ENCODE measurements at regions not wholly inside any gene's neighbourhood (a gene's known extent, or its start where the extent isn't known, plus 50 kb on each side); places are given as distances from the start of the nearest gene placed in this dataset.

DNA sequence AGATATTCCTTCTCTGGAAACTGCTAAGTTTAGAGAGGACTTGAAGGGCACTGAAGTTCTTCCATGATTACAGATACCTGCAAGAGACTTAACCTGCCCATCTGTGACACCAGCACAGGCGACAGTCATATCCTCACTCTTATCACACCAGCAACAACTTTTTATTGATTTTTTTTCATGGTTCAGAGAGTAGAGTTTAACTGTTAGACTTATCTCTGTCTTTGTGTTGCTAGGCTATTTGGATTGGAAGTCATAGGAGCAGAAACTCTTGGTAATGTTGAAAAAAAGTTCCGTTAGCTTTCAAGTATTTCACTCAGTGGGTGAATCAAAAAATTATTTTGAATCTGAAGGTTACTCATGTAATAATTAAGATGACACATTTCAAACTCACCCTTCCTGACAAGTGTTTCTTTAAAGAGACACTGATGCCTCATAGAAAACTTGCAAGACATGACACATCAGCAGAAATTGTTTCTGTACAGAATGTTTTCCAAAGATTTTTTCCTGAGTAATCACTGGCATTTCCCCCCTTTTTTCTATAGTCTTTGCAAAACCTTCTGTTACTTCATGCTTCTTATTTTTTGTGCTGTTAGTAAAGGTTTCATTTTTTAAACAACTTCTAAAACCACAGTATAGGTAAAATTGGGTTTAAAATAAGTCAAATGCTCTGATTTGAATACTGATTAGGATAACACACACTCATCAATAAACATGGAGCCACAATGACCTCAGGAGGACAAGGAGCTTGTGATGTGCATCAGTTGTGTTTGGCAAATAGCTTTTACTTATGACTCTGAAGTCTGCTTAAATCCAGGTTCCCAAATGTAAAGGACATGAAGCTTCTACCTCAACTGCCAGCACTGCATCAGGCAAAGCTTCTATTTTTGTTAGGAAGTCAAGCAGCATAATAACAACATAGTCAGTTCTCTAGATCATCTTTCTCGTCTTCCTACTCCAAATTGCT is 252.9 kb upstream of the MAN1A1 start:
- H3K4me3 ChIP-seq (ENCODE audit: low read depth, poor library complexity, severe bottlenecking) = no peak overlapping the region
- intact Hi-C loops (cut with DNase I; ENCODE audit: low total_unique reads) = no loop called here
- WGBS, 2 donors = 67 to 74% methylated on average over 3 of the region's 3 CpGs
- TF ChIP-seq, protein P1, sequence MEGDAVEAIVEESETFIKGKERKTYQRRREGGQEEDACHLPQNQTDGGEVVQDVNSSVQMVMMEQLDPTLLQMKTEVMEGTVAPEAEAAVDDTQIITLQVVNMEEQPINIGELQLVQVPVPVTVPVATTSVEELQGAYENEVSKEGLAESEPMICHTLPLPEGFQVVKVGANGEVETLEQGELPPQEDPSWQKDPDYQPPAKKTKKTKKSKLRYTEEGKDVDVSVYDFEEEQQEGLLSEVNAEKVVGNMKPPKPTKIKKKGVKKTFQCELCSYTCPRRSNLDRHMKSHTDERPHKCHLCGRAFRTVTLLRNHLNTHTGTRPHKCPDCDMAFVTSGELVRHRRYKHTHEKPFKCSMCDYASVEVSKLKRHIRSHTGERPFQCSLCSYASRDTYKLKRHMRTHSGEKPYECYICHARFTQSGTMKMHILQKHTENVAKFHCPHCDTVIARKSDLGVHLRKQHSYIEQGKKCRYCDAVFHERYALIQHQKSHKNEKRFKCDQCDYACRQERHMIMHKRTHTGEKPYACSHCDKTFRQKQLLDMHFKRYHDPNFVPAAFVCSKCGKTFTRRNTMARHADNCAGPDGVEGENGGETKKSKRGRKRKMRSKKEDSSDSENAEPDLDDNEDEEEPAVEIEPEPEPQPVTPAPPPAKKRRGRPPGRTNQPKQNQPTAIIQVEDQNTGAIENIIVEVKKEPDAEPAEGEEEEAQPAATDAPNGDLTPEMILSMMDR (IDR thresholded peaks at IDR 0.05) = no peak
- no peak for TF ChIP-seq POLR2A (IDR thresholded peaks at IDR 0.05)
- no peak for DNase-seq (ENCODE audit: low spot score in 2 of 2)

DNA sequence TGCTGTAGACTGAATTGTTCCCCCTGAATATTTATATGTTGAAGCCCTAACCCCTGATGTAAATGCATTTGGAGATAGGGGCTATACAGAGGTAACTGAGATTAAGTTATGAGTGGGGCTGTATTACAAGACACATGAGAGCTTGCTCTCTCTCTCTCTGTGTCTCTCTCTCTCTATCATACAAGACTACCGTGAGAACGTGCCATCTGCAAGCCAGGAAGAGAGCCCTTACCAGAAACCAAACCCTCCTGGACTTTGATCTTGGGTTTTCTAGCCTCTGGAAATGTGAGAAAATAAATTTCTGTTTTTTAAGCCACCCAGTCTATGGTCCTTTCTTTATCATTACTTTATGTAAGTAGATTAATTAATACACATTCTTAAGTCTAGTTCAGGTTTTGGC is 249.3 kb upstream of the MAN1A1 start:
- 90 to 95% methylated on average over 2 of the region's 2 CpGs for WGBS, 2 donors
- TF ChIP-seq POLR2A (IDR thresholded peaks at IDR 0.05) = no peak
- TF ChIP-seq, protein P1 (IDR thresholded peaks at IDR 0.05) = no peak
- intact Hi-C loops (cut with DNase I; ENCODE audit: low total_unique reads) = no loop called here
- no peak for DNase-seq (ENCODE audit: low spot score in 2 of 2)
- H3K4me3 ChIP-seq (ENCODE audit: low read depth, poor library complexity, severe bottlenecking) = no peak overlapping the region

DNA sequence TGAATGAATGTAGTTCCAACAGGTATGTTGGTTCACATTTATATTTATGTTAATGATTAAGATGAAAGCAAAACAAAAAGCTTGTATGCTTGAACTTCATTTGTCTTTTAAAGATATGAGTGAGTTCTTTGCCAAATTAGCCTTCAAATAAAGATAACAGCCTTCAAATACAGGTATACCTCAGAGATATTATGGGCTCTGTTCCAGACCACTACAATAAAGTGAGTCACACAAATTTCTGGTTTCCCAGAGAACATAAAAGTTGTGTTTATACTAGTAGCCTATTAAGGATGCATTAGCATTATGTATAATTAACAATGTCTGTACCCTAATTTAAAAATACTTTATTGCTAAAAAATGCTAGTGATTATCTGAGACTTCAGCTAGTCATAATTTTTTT is 245.3 kb upstream of the MAN1A1 start:
- no peak for DNase-seq (ENCODE audit: low spot score in 2 of 2)
- TF ChIP-seq POLR2A (IDR thresholded peaks at IDR 0.05) = no peak
- TF ChIP-seq, protein P1 (IDR thresholded peaks at IDR 0.05) = no peak
- H3K4me3 ChIP-seq (ENCODE audit: low read depth, poor library complexity, severe bottlenecking) = no peak overlapping the region
- intact Hi-C loops (cut with DNase I; ENCODE audit: low total_unique reads) = no loop called here

DNA sequence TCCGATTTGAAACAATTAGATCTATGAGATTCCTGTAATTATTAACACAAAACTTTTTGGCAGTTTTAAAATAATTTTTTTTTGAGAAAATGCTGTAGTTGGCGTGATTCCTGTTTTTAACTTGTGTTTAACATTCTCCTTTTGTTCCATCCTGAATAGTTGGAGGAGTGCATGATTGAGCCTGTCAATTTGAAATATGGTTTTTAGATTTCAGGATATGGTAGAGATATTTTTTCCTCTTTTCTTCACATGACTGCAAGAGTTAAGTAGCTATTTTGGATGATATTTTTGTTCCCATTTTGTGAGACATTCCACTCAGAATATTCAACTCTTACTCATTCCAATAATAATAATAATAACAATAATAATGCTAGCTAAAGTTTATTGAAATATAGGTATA is 241.7 kb upstream of the MAN1A1 start:
- TF ChIP-seq, protein P1 (IDR thresholded peaks at IDR 0.05) = no peak
- intact Hi-C loops (cut with DNase I; ENCODE audit: low total_unique reads) = no loop called here
- DNase-seq (ENCODE audit: low spot score in 2 of 2) = no peak
- 51 to 69% methylated on average over 2 of the region's 2 CpGs for WGBS, 2 donors
- H3K4me3 ChIP-seq (ENCODE audit: low read depth, poor library complexity, severe bottlenecking) = no peak overlapping the region

DNA sequence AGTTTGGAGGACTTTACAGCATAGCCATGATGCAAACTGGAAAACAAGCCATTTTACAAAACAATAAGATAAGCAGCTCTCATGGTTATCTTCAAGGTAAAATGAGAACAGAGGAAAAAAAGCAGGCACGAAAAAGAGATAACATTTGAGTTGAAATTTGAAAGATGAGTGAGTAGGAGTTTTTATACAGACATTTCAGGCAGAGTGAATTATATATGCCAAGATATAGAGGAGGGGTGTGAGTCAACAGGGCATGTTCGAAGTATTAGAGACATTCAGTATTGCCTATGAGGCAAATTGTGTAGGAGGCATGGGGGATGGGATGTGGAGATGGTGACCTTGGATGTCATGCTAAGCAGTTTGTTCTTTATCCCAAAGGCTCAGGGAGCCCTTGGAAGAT is 240.5 kb upstream of the MAN1A1 start:
- 74 to 87% methylated on average over 2 of the region's 2 CpGs for WGBS, 2 donors
- intact Hi-C loops (cut with DNase I; ENCODE audit: low total_unique reads) = no loop called here
- TF ChIP-seq POLR2A (IDR thresholded peaks at IDR 0.05) = no peak
- TF ChIP-seq, protein P1 (IDR thresholded peaks at IDR 0.05) = no peak
- DNase-seq (ENCODE audit: low spot score in 2 of 2) = no peak
- H3K4me3 ChIP-seq (ENCODE audit: low read depth, poor library complexity, severe bottlenecking) = no peak overlapping the region

Measured in lower leg skin (tissue), 4 donors.